NCI-H1105 (cell line): ENCODE measurements at regions not wholly inside any gene's neighbourhood (a gene's known extent, or its start where the extent isn't known, plus 50 kb on each side); places are given as distances from the start of the nearest gene placed in this dataset.
A peak's percentile ranks its signal among the peaks of the same experiment; 100 is the strongest.

Experiments
- DNase-seq: peaks from one replicate; lab custom pipeline; 2025; lab: John Stamatoyannopoulos, UW

- DNase-seq = peak; percentile 65
Observed at GRCh38 chr11:22491555-22492225, 133.9 kb downstream of the FANCF start.

GRCh38 chr11:22479971-22480720, 142.0 kb downstream of the SLC17A6 start:
- DNase-seq = no peak

- no peak for DNase-seq
Observed at GRCh38 chr11:22479208-22479607, 141.0 kb downstream of the SLC17A6 start.

- no peak for DNase-seq
Observed at GRCh38 chr11:22478169-22478568, 140.0 kb downstream of the SLC17A6 start.

GRCh38 chr11:22477312-22477711, 139.1 kb downstream of the SLC17A6 start:
- DNase-seq = no peak

GRCh38 chr11:22476589-22476988, 138.4 kb downstream of the SLC17A6 start:
- no peak for DNase-seq

- DNase-seq = no peak
Observed at GRCh38 chr11:22474616-22475015, 136.4 kb downstream of the SLC17A6 start.

- no peak for DNase-seq
Observed at GRCh38 chr11:22473586-22473985, 135.4 kb downstream of the SLC17A6 start.

GRCh38 chr11:22472306-22472705, 134.1 kb downstream of the SLC17A6 start:
- no peak for DNase-seq

- DNase-seq = no peak
Observed at GRCh38 chr11:22471385-22471784, 133.2 kb downstream of the SLC17A6 start.

- DNase-seq = no peak
Observed at GRCh38 chr11:22467741-22468140, 129.6 kb downstream of the SLC17A6 start.

- no peak for DNase-seq
Observed at GRCh38 chr11:22467248-22467647, 129.1 kb downstream of the SLC17A6 start.

GRCh38 chr11:22466809-22467208, 128.6 kb downstream of the SLC17A6 start:
- DNase-seq = no peak

GRCh38 chr11:22466351-22466750, 128.2 kb downstream of the SLC17A6 start:
- no peak for DNase-seq

GRCh38 chr11:22465620-22466019, 127.4 kb downstream of the SLC17A6 start:
- DNase-seq = no peak

- no peak for DNase-seq
Observed at GRCh38 chr11:22461626-22462025, 123.4 kb downstream of the SLC17A6 start.

GRCh38 chr11:22460181-22460580, 122.0 kb downstream of the SLC17A6 start:
- DNase-seq = no peak

- no peak for DNase-seq
Observed at GRCh38 chr11:22459048-22459447, 120.9 kb downstream of the SLC17A6 start.

GRCh38 chr11:22458161-22458560, 120.0 kb downstream of the SLC17A6 start:
- DNase-seq = no peak

- no peak for DNase-seq
Observed at GRCh38 chr11:22456993-22457762, 119.0 kb downstream of the SLC17A6 start.

- DNase-seq = no peak
Observed at GRCh38 chr11:22454461-22455090, 116.4 kb downstream of the SLC17A6 start.

GRCh38 chr11:22449441-22449840, 111.3 kb downstream of the SLC17A6 start:
- DNase-seq = no peak
